GM12873 (cell line): ENCODE measurements at regions not wholly inside any gene's neighbourhood (a gene's known extent, or its start where the extent isn't known, plus 50 kb on each side); places are given as distances from the start of the nearest gene placed in this dataset.

ENCODE experiments used
- CTCF ChIP-seq: IDR thresholded peaks from 2 replicates; pipeline ENCODE4 v1.5.1; 2012; ENCODE audit warnings: low read depth, mild to moderate bottlenecking, moderate library complexity, low read length, control low read depth; ENCODE audit not compliant: insufficient read depth; ENCODE audit errors: missing control alignments

DNA sequence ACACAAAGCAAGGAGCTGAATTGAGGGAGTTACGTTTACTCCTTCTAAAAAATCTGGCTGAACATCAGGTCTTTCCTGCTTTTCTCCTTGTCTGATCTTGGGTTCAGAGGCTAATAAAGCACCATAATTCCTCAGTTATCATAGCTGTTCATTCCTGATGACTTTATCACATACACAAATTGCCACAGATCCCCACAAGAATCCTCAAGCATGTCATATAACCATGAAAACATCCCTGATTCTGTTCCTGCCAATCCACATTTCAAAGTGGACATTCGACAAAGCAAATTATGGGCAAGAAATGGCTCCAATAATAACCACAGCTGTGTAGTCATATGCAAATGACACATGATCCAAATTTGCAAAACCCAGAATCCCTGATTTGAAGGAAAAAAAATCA is 321.3 kb downstream of the MEX3B start:
- no peak for TF ChIP-seq CTCF

DNA sequence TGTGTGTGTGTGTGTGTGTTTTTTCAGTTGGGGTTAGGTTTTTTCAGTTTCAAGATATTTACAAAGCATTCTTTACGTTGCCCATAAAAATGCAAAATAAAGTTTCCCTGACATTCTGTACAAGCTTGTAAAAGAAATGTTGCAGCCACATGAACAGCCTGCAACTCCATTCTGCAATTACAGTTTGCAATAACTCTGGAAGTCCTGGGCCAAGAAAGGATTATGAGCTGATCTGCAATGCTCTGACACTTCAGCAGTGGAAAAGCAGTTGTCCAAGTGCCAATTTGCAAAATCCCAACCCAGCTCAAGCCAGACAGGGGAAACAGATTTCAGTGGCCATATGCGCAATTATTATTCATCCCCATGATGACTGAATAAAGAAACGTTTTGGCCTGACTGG is 322.1 kb downstream of the MEX3B start:
- TF ChIP-seq CTCF, result no peak

DNA sequence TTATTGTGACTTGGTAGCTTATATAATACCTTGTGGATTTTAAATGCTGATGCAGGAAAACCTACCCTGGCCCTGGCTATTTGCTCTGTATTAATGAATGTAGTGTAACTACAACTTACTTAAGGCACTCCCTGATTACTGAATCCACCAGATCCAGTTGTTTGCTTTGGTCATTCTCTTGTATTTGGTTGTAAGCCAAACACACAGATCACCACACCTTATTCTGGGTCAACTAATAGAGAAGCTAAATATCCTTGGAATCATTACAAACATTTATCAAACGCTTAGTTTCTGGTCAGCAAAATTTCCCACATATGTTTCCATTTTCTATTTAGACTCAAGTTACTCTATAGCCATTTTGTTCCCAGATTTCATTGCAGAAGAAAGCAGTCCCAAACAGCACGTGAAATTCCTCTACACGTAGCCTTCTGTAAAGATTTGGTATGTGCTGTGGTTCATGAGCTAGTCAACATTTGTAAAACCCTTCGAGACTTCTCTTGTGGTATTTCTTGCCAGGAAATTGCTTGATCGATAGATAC is 322.6 kb downstream of the MEX3B start:
- TF ChIP-seq CTCF, result no peak

GRCh38 chr15:81710328-81710727 is 335.5 kb downstream of the MEX3B start:
- TF ChIP-seq CTCF, result no peak

GRCh38 chr15:81686021-81686420 is 312.0 kb upstream of the TMC3 start:
- TF ChIP-seq CTCF, result no peak

DNA sequence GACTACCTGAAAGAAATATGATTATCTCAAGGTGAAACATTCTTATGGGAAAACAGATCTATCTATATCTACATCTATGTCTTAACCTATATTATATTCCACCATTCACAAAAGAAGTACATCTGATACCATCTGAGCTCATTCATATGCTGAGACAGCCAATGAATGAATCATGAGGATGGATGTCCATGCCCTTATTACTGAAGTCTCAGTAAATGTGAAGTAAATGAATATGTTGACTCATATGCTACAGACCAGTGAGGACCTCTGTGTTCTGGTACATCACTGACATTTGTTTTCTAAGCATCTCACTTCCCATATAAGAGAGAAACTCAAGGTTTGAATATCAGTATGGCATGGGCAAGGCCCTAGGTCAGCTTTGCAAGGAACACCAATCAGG is 311.2 kb upstream of the TMC3 start:
- no peak for TF ChIP-seq CTCF

DNA sequence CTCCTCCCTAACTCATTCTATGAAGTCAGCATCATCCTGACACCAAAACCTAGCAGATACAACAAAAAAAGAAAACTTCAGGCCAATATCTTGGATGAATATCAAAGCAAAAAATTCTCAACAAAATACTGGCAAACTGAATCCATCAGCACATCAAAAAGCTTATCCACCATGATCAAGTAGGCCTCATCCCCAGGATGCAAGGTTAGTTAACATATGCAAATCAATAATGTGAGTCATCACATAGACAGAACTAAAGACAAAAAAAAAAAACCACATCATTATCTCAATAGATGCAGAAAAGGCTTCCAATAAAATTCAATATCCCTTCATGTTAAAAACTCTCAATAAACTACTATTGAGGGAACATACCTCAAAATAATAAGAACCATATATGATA is 306.8 kb upstream of the TMC3 start:
- no peak for TF ChIP-seq CTCF
